A673 (cell line): ENCODE measurements at regions not wholly inside any gene's neighbourhood (a gene's known extent, or its start where the extent isn't known, plus 50 kb on each side); places are given as distances from the start of the nearest gene placed in this dataset.

Experiments
- CTCF ChIP-seq: fragments of 300-800, 200-600 bp; sonication (generic); conservative IDR thresholded peaks from 2 replicates; pipeline ENCODE4 v1.5.1; 2017; ENCODE audit warnings: low read depth, mild to moderate bottlenecking, antibody characterized with exemption, low read length, moderate library complexity, mixed read lengths
- EZH2 ChIP-seq: fragments of 200-600 bp; sonication (generic); IDR thresholded peaks from 2 replicates; pipeline ENCODE4 v1.6.1; 2017; ENCODE audit warnings: borderline replicate concordance, low read depth, mild to moderate bottlenecking, mixed read lengths, antibody characterized with exemption, low read length; ENCODE audit not compliant: poor library complexity, severe bottlenecking

DNA sequence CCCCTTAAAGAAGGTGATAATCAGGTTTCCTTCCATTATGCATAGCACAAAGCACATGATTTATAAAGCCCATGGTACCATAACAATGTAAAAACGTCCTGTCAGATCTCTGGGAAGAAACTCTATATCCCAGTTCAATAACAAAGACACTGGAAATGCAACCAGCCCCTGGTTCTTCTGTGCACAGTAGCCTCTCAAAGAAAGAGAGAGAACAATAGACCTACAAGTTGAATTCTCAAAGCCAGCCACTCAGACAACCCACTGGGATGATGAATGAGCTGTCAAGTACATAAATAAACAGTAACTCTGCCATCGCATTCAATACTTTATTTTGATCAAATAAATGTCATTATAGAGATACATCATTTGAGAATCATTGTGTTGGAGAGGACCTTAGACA is 400.1 kb upstream of the CPEB2 start:
- TF ChIP-seq CTCF = no peak
- no peak for TF ChIP-seq EZH2
